Ascending aorta (tissue), 2 donors: ENCODE measurements at regions not wholly inside any gene's neighbourhood (a gene's known extent, or its start where the extent isn't known, plus 50 kb on each side); places are given as distances from the start of the nearest gene placed in this dataset.

Experiments
- DNase-seq, 2 donors: peaks; one replicate each; pipeline ENCODE4 v3.0.0-alpha.2; 2019; ENCODE audit warnings: low spot score in 2 of 2
- H3K27ac ChIP-seq, 2 donors: fragments of 200-600 bp; sonication (generic); one replicate each; pipeline ENCODE4 v1.5.1; 2016 to 2017; ENCODE audit warnings: mild to moderate bottlenecking in 1 of 2
- H3K27me3 ChIP-seq: fragments of 200-600 bp; sonication (generic); one replicate; pipeline ENCODE4 v1.5.1; 2017
- H3K36me3 ChIP-seq, 2 donors: fragments of 200-600 bp; sonication (generic); one replicate each; pipeline ENCODE4 v1.5.1; 2016
- H3K4me1 ChIP-seq, 2 donors: fragments of 200-600 bp; sonication (generic); one replicate each; pipeline ENCODE4 v1.5.1; 2016 to 2017; ENCODE audit warnings: mild to moderate bottlenecking in 1 of 2
- H3K4me3 ChIP-seq, 2 donors: fragments of 200-600 bp; sonication (generic); one replicate each; pipeline ENCODE4 v1.5.1; 2016 to 2017; ENCODE audit warnings: mild to moderate bottlenecking in 1 of 2
- H3K9me3 ChIP-seq, 2 donors: fragments of 200-600 bp; sonication (generic); one replicate each; pipeline ENCODE4 v1.5.1; 2016
- CTCF ChIP-seq, 3 experiments: fragments of 200-600 bp in 2 of 3; fragments of 450-650 bp in 1 of 3; sonication (generic) in 2 of 3; IDR thresholded peaks; one replicate each; pipeline ENCODE4 v1.5.1; 2016 to 2019; ENCODE audit warnings: antibody characterized with exemption in 3 of 3, mild to moderate bottlenecking in 1 of 3, moderate library complexity in 1 of 3
- intact Hi-C: fragments of 100-400 bp; cut with DNase I; formaldehyde crosslinking; loops from one replicate; pipeline ENCODE4 v1.15.1; 2023

- intact Hi-C loops, result no loop called here
- Histone ChIP-seq H3K27ac (no peak overlapping the region), H3K36me3 (no peaks in the 10 kb centered on the region), H3K4me1 (no peaks in the 10 kb centered on the region), H3K27me3 (no peaks in the 10 kb centered on the region), H3K4me3 (no peak overlapping the region), H3K9me3 (no peaks in the 10 kb centered on the region)
- TF ChIP-seq CTCF (IDR thresholded peaks at IDR 0.05), result no peak
- DNase-seq, result no peak
These were observed 145.8 kb downstream of the OR2B2 start for GRCh38 chr6:27766405-27766804.

GRCh38 chr6:27765028-27765590, 147.1 kb downstream of the OR2B2 start:
- Histone ChIP-seq H3K4me1 (no peaks in the 10 kb centered on the region), H3K4me3 (no peak overlapping the region), H3K36me3 (no peaks in the 10 kb centered on the region), H3K9me3 (no peaks in the 10 kb centered on the region), H3K27ac (no peak overlapping the region), H3K27me3 (no peaks in the 10 kb centered on the region)
- TF ChIP-seq CTCF (IDR thresholded peaks at IDR 0.05), result no peak
- intact Hi-C loops, result no loop called here
- DNase-seq, result no peak

- Histone ChIP-seq H3K36me3 (no peaks in the 10 kb centered on the region), H3K4me1 (no peaks in the 10 kb centered on the region), H3K4me3 (no peak overlapping the region), H3K9me3 (no peaks in the 10 kb centered on the region), H3K27ac (no peak overlapping the region), H3K27me3 (peaks cover 5% of the 10 kb centered on the region)
- DNase-seq, result no peak
- no peak for TF ChIP-seq CTCF (IDR thresholded peaks at IDR 0.05)
- intact Hi-C loops, result no loop called here
These were observed 150.8 kb downstream of the OR2B2 start for GRCh38 chr6:27761391-27761790.

- no peaks in the 10 kb centered on the region for H3K36me3 ChIP-seq
- no peak overlapping the region for H3K27ac ChIP-seq
- H3K27me3 ChIP-seq, result peaks cover 5% of the 10 kb centered on the region
- intact Hi-C loops, result no loop called here
- H3K4me3 ChIP-seq, result no peak overlapping the region
- no peaks in the 10 kb centered on the region for H3K9me3 ChIP-seq
- DNase-seq, result no peak
- no peak for TF ChIP-seq CTCF (IDR thresholded peaks at IDR 0.05)
- no peaks in the 10 kb centered on the region for H3K4me1 ChIP-seq
These were observed 151.7 kb downstream of the OR2B2 start for GRCh38 chr6:27760464-27760863.

GRCh38 chr6:27759930-27760329, 152.3 kb downstream of the OR2B2 start:
- Histone ChIP-seq H3K9me3 (no peaks in the 10 kb centered on the region), H3K36me3 (no peaks in the 10 kb centered on the region), H3K27ac (no peak overlapping the region), H3K4me3 (no peak overlapping the region), H3K4me1 (no peaks in the 10 kb centered on the region), H3K27me3 (peaks cover 5% of the 10 kb centered on the region)
- intact Hi-C loops, result loop anchor here (10.0 kb wide), 1 partner anchor 1165 kb away; the partner anchor contains the start of gene ABT1
- DNase-seq, result no peak
- TF ChIP-seq CTCF (IDR thresholded peaks at IDR 0.05), result no peak

- H3K36me3 ChIP-seq, result no peaks in the 10 kb centered on the region
- no peak overlapping the region for H3K27ac ChIP-seq
- H3K27me3 ChIP-seq, result peaks cover 5% of the 10 kb centered on the region
- intact Hi-C loops, result loop anchor here (10.0 kb wide), 1 partner anchor 1164 kb away; the partner anchor contains the start of gene ABT1
- TF ChIP-seq CTCF (IDR thresholded peaks at IDR 0.05), result no peak
- DNase-seq, result no peak
- no peaks in the 10 kb centered on the region for H3K9me3 ChIP-seq
- no peak overlapping the region for H3K4me3 ChIP-seq
- peaks cover 0 to 2% of the 10 kb centered on the region in 2 donors for H3K4me1 ChIP-seq
These were observed 153.7 kb downstream of the OR2B2 start for GRCh38 chr6:27758491-27758890.
